SK-N-SH (cell line): ENCODE measurements at regions not wholly inside any gene's neighbourhood (a gene's known extent, or its start where the extent isn't known, plus 50 kb on each side); places are given as distances from the start of the nearest gene placed in this dataset.

ENCODE experiments used
- CTCF ChIA-PET: fragments of 300-600, 350-600 bp; formaldehyde crosslinking; extraction: SDS; loops from one replicate; lab custom pipeline; 2021; lab: Yijun Ruan, JAX
- POLR2A ChIA-PET: fragments of 350-600 bp; sonication (Branson Sonifier 250); formaldehyde crosslinking; extraction: SDS; loops from one replicate; lab custom pipeline; 2020; ENCODE audit warnings: antibody characterized with exemption, inconsistent platforms; lab: Yijun Ruan, JAX
- DNase-seq: peaks from one replicate; pipeline ENCODE4 v3.0.0; 2012
- H2AFZ ChIP-seq: fragments of 200-600 bp; sonication (generic); 2 replicates; pipeline ENCODE4 v1.8.1; 2016; ENCODE audit warnings: antibody characterized with exemption, mild to moderate bottlenecking, low read depth
- H3F3A ChIP-seq: fragments of 200-600 bp; sonication (generic); replicated peaks from 2 replicates; pipeline ENCODE3; 2016; ENCODE audit warnings: antibody characterized with exemption, mild to moderate bottlenecking; ENCODE audit not compliant: insufficient read depth
- H3K27ac ChIP-seq, 2 experiments: fragments of 200-500 bp in 1 of 2; fragments of 200-600 bp in 1 of 2; sonication (Bioruptor generic) in 1 of 2; sonication (generic), shearing (Covaris generic) in 1 of 2; 2 replicates each; pipeline versions ENCODE4 v1.5.1 to v1.6.1; 2014 to 2016; ENCODE audit warnings: low read depth in 2 of 2, inconsistent platforms in 1 of 2, low read length in 1 of 2, mild to moderate bottlenecking in 1 of 2, mixed read lengths in 1 of 2
- H3K27me3 ChIP-seq: fragments of 200-600 bp; sonication (generic), shearing (Covaris generic); 2 replicates; pipeline ENCODE4 v1.6.1; 2016; ENCODE audit warnings: mixed run types; ENCODE audit not compliant: insufficient read depth
- H3K36me3 ChIP-seq, 2 experiments: fragments of 200-500 bp in 1 of 2; fragments of 200-600 bp in 1 of 2; sonication (Bioruptor generic) in 1 of 2; sonication (generic) in 1 of 2; replicated peaks in 1 of 2; 2 replicates each; pipeline versions ENCODE3 to v1.5.1; 2014 to 2016; ENCODE audit warnings: low read length in 1 of 2, mild to moderate bottlenecking in 1 of 2; ENCODE audit not compliant: insufficient read depth in 2 of 2, control insufficient read depth in 1 of 2
- H3K4me1 ChIP-seq, 2 experiments: fragments of 200-500 bp in 1 of 2; fragments of 200-600 bp in 1 of 2; sonication (Bioruptor generic) in 1 of 2; sonication (generic), shearing (Covaris generic) in 1 of 2; 2 replicates each; pipeline versions ENCODE4 v1.5.1 to v1.6.1; 2014 to 2016; ENCODE audit warnings: low read depth in 1 of 2, low read length in 1 of 2, mixed run types in 1 of 2; ENCODE audit not compliant: insufficient read depth in 2 of 2, control insufficient read depth in 1 of 2
- H3K4me2 ChIP-seq: fragments of 200-600 bp; sonication (generic), shearing (Covaris generic); 2 replicates; pipeline ENCODE4 v1.6.1; 2017; ENCODE audit warnings: mixed run types
- H3K4me3 ChIP-seq, 2 experiments: fragments of 200-500 bp in 1 of 2; fragments of 200-600 bp in 1 of 2; sonication (Bioruptor generic) in 1 of 2; sonication (generic), shearing (Covaris generic) in 1 of 2; 2 replicates each; pipeline versions ENCODE4 v1.5.1 to v1.8.1; 2014 to 2016; ENCODE audit warnings: low read depth in 2 of 2, inconsistent platforms in 1 of 2, low read length in 1 of 2, mild to moderate bottlenecking in 1 of 2, mixed read lengths in 1 of 2, moderate library complexity in 1 of 2
- H3K79me2 ChIP-seq: fragments of 200-600 bp; sonication (generic); 2 replicates; pipeline ENCODE4 v1.8.1; 2017; ENCODE audit warnings: mild to moderate bottlenecking; ENCODE audit not compliant: insufficient read depth
- H3K9ac ChIP-seq: fragments of 200-600 bp; sonication (generic); 2 replicates; pipeline ENCODE4 v1.6.1; 2017; ENCODE audit warnings: mixed run types
- H3K9me2 ChIP-seq: fragments of 200-600 bp; sonication (generic); 2 replicates; pipeline ENCODE4 v1.6.1; 2017; ENCODE audit warnings: mixed run types
- H3K9me3 ChIP-seq: fragments of 200-600 bp; sonication (generic); 2 replicates; pipeline ENCODE4 v1.6.1; 2017; ENCODE audit warnings: mixed run types, mild to moderate bottlenecking, moderate library complexity
- H4K20me1 ChIP-seq: fragments of 200-600 bp; sonication (generic); 2 replicates; pipeline ENCODE4 v1.6.1; 2017; ENCODE audit warnings: mild to moderate bottlenecking, mixed run types; ENCODE audit not compliant: insufficient read depth
- ELF1 ChIP-seq: IDR thresholded peaks from 2 replicates; pipeline ENCODE4 v1.4.0; 2012
- FOSL2 ChIP-seq: IDR thresholded peaks from 2 replicates; pipeline ENCODE4 v1.4.0; 2012; ENCODE audit warnings: low read depth, mild to moderate bottlenecking, moderate library complexity, borderline replicate concordance
- FOXJ3 ChIP-seq: sonication (generic); formaldehyde crosslinking; IDR thresholded peaks from 2 replicates; pipeline ENCODE4 v1.5.1; 2020; ENCODE audit warnings: mild to moderate bottlenecking, missing genetic modification reagents
- NFIC ChIP-seq: IDR thresholded peaks from 2 replicates; pipeline ENCODE4 v1.4.0; 2012; ENCODE audit warnings: borderline replicate concordance
- RCOR1 ChIP-seq: fragments of 150-350 bp; IDR thresholded peaks from 2 replicates; pipeline ENCODE4 v1.6.1; 2017; ENCODE audit warnings: antibody characterized with exemption, low read length
- SMC3 ChIP-seq: IDR thresholded peaks from 2 replicates; pipeline ENCODE4 v1.6.1; 2012; ENCODE audit warnings: low read depth, low read length, improper control_type of control experiment
- TCF12 ChIP-seq: IDR thresholded peaks from 2 replicates; pipeline ENCODE4 v1.4.0; 2012
- TEAD4 ChIP-seq: IDR thresholded peaks from 2 replicates; pipeline ENCODE4 v1.4.0; 2012; ENCODE audit warnings: mild to moderate bottlenecking, borderline replicate concordance; ENCODE audit not compliant: insufficient read depth
- ZBTB33 ChIP-seq: IDR thresholded peaks from 2 replicates; pipeline ENCODE4 v1.4.0; 2012; ENCODE audit warnings: low read depth, borderline replicate concordance
- WGBS: methylation state at CpG from one replicate; pipeline ENCODE4 v1.1.6; 2017; ENCODE audit warnings: low lambda C conversion rate; 5-methylcytosine and 5-hydroxymethylcytosine counted together

- Histone ChIP-seq H3K9me2 (no peaks in the 10 kb centered on the region), H3K4me2 (no peak overlapping the region), H3K27me3 (no peaks in the 10 kb centered on the region), H4K20me1 (no peaks in the 10 kb centered on the region), H3K36me3 (no peaks in the 10 kb centered on the region), H3K9ac (no peak overlapping the region), H3F3A (no peaks in the 10 kb centered on the region), H3K4me3 (no peak overlapping the region), H3K79me2 (no peaks in the 10 kb centered on the region)
- no peak for DNase-seq
- TF ChIP-seq FOSL2 (no peak), ELF1 (no peak), TCF12 (peak; percentile 52)
- TF ChIP-seq, all 33 proteins: peak for 1
- H3K9me3 ChIP-seq, result no peaks in the 10 kb centered on the region
- H3K27ac ChIP-seq, result no peak overlapping the region
- POLR2A ChIA-PET, result no interaction called here
- CTCF ChIA-PET, result no interaction called here
- peaks cover 8 to 17% of the 10 kb centered on the region in 2 experiments; a peak in 2 of 4 replicates for H3K4me1 ChIP-seq
- H2AFZ ChIP-seq, result no peak overlapping the region
Measured at GRCh38 chr5:91293131-91293530, 90.0 kb downstream of the ARRDC3 start.

GRCh38 chr5:91291628-91292569 lies 91.2 kb downstream of the ARRDC3 start:
- H4K20me1 ChIP-seq, result no peaks in the 10 kb centered on the region
- H3K4me2 ChIP-seq, result no peak overlapping the region
- TF ChIP-seq TEAD4 (no peak), RCOR1 (no peak), NFIC (no peak), SMC3 (no peak), FOXJ3 (CRISPR knock-in tag) (no peak), ZBTB33 (no peak)
- ChIA-PET POLR2A (no interaction called here), CTCF (interaction anchor here (0.8 kb wide), 1 partner anchor 12 kb away, joined by 4 read pairs; no protein-coding TSS in a partner anchor)
- WGBS, result 87% methylated on average over 4 of the region's 4 CpGs
- no peak overlapping the region for H3K9ac ChIP-seq
- no peaks in the 10 kb centered on the region for H3K9me3 ChIP-seq
- no peaks in the 10 kb centered on the region for H3K27me3 ChIP-seq
- H3K4me1 ChIP-seq, result peaks cover 7 to 21% of the 10 kb centered on the region in 2 experiments; a peak in 2 of 4 replicates
- no peaks in the 10 kb centered on the region for H3F3A ChIP-seq
- no peak overlapping the region for H3K27ac ChIP-seq
- H3K4me3 ChIP-seq, result no peak overlapping the region
- H2AFZ ChIP-seq, result no peak overlapping the region
- no peak for DNase-seq
- H3K79me2 ChIP-seq, result no peaks in the 10 kb centered on the region
- H3K36me3 ChIP-seq, result no peaks in the 10 kb centered on the region
- H3K9me2 ChIP-seq, result no peaks in the 10 kb centered on the region
